ENCODE measurements at regions not wholly inside any gene's neighbourhood (a gene's known extent, or its start where the extent isn't known, plus 50 kb on each side); places are given as distances from the start of the nearest gene placed in this dataset.

- no peak for DNase-seq
These were observed 174.3 kb upstream of the TNFAIP3 start for GRCh38 chr6:137692806-137693205.

GRCh38 chr6:137693711-137694110 is 173.3 kb upstream of the TNFAIP3 start:
- DNase-seq: no peak

- no peak for DNase-seq
These were observed 170.3 kb upstream of the TNFAIP3 start for GRCh38 chr6:137696765-137697164.

GRCh38 chr6:137697267-137697938 is 169.7 kb upstream of the TNFAIP3 start:
- no peak for DNase-seq

DNA sequence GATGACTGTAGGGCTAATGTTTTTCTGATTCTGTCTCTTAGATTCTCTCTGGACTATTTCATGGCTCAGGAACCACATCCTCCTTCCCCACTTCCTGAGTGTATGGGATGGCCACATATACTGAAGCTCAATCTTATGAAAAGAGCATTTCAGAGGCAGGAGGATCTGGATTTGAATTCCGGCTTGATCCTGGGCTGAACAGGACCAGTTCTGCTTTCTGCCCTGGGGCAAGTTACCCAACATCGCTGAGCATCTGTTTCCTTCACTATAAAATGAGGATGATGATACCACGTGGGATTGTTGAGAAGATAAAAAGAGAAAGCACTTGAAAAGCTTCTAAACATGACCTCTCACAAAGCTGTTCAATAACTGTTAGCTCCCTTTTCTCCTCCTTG is 168.4 kb upstream of the TNFAIP3 start:
- DNase-seq: no peak

DNA sequence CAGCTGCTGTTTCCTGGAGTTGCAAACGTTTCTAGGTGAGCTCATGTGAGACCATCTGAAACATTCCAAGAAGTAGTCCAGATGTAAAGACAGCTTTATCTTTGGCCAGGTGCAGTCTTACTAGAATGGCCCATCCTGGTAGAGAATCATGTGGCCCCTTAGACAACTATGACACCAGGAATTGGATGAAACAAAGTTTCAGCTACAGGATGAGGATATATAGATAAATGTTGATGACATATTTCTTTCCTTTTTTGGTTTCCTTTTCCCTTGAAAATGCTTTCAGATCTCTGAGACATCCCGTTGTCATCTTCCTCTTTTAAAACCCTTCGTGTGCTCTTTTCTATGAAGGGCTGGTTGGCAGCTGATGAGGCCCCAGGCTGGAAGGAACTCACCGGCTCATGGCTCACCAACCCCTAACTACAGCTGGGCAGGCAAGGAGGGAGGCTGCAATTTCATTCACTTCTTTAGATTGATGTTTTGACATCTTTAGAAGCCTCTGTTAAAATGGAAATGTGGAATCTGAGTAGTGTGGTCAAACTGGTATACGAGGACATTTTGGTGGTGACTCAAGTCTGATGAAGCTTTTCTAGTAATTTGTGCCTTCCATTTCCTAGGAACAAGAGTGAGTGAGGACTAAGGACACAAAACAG is 167.9 kb upstream of the TNFAIP3 start:
- peak; percentile 38 for DNase-seq

- DNase-seq: no peak
These were observed 166.9 kb upstream of the TNFAIP3 start for GRCh38 chr6:137700161-137700560.

GRCh38 chr6:137700751-137701477 is 166.1 kb upstream of the TNFAIP3 start:
- DNase-seq: no peak

- DNase-seq: no peak
These were observed 165.1 kb upstream of the TNFAIP3 start for GRCh38 chr6:137701942-137702341.

GRCh38 chr6:137702791-137703424 is 164.2 kb upstream of the TNFAIP3 start:
- DNase-seq: no peak

DNA sequence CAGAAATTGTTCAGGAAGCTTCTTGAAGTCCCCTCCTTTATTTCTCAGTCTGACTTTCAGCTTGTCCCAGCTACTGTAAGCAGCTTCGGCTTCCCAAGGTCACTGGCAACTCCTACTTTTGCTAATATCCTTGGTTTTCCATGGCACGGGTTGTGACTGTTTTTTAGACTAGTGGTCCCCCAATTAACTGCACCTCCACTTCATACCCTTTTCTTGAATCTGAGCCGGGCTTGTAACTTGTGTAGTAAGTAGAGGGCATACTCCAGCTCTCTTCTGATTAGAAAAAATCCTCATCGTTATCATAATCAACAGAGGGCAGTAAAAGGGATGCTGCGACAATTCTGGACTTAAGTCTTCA is 162.3 kb upstream of the TNFAIP3 start:
- DNase-seq: no peak

GRCh38 chr6:137705160-137706082 is 161.6 kb upstream of the TNFAIP3 start:
- DNase-seq: peak; percentile 69

- DNase-seq: no peak
These were observed 160.8 kb upstream of the TNFAIP3 start for GRCh38 chr6:137706083-137706750.

DNA sequence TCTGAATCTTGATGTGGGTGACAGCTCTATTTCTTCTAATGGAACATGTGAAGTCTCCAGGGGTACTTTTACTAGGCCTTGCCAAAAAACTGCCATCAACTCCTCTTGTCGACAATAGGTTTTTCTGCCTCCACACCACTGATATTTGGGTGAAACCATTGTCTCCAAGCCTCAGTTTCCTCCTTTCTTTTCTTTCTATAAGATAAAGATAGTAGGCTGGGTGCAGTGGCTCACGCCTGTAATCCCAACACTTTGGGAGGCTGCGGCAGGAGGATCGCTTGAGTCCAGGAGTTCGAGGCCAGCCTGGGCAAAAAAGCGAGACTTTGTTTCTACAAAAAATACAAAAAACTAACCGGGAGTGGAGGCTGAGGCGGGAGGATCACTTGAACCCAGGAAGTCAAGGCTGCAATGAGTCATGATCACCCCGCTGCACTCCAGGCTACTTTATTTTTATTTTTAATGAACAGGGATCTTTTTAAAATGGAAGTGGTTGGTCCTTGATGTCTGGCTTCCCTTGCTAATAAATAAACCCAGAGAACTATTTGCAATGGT is 159.9 kb upstream of the TNFAIP3 start:
- DNase-seq: no peak

GRCh38 chr6:137707590-137708360 is 159.3 kb upstream of the TNFAIP3 start:
- peak; percentile 59 for DNase-seq

DNA sequence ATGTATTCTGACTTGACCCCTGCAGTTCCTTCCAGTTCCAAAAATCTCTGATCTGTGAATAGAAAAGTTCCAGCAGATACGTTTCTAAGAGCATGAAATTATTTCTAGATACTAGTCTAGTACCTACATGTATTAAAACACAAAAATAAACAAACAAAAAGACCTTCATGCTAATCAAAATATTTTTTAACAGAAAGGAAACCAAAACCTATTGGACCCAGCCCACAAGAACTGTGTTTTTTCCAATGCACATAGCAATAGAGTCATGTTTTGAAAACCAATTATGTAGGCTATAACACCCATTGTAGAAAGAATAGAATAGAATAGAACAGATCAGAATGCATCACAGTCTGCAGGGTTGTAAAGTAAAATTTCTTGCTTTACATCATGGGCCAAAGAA is 158.6 kb upstream of the TNFAIP3 start:
- DNase-seq: no peak

- peak; percentile 38 for DNase-seq
These were observed 157.4 kb upstream of the TNFAIP3 start for GRCh38 chr6:137709424-137710236.

DNA sequence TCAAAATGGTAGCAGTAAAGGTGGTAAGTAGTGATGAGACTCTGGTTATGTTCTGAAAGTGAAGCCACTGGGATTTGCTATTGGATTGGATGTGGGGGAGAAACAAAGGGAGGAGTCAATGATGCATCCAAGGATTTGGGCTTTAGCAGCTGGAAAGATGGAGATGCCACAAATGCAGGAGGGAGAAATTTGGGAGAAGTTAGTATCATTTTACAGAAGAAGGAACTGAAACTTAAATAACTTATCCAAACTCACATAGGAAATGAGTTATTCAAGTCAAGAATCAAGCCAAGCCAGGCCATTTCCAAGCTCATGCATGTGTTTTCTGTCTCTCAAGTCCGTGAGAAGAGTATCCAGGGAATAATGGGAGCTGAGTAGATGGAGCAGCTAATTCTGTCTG is 155.1 kb upstream of the TNFAIP3 start:
- DNase-seq: no peak

- DNase-seq: no peak
These were observed 154.5 kb upstream of the TNFAIP3 start for GRCh38 chr6:137712587-137712986.

GRCh38 chr6:137715589-137716045 is 151.4 kb upstream of the TNFAIP3 start:
- DNase-seq: no peak

All from activated naive CD4-positive, alpha-beta T cell treated with anti-CD3 and anti-CD28 coated beads, Interleukin-2, amount 50 U/mL, for 16 hours (primary cell).